Loucy (cell line): ENCODE measurements at regions not wholly inside any gene's neighbourhood (a gene's known extent, or its start where the extent isn't known, plus 50 kb on each side); places are given as distances from the start of the nearest gene placed in this dataset.
A peak's percentile ranks its signal among the peaks of the same experiment; 100 is the strongest.

Experiments used
- H2AFZ ChIP-seq: fragments of 200-600 bp; sonication (generic); 2 replicates; pipeline ENCODE4 v1.6.0; 2016; ENCODE audit warnings: antibody characterized with exemption, mild to moderate bottlenecking, low read length, moderate library complexity
- H3F3A ChIP-seq: fragments of 200-600 bp; 2 replicates; pipeline ENCODE4 v1.6.0; 2016; ENCODE audit warnings: antibody characterized with exemption, low read depth, mild to moderate bottlenecking
- H3K27me3 ChIP-seq: fragments of 200-600 bp; sonication (generic); 2 replicates; pipeline ENCODE4 v1.6.1; 2014; ENCODE audit warnings: low read length, mild to moderate bottlenecking; ENCODE audit not compliant: insufficient read depth, poor library complexity, severe bottlenecking
- H3K36me3 ChIP-seq: fragments of 200-600 bp; sonication (generic); 2 replicates; pipeline ENCODE4 v1.6.1; 2016; ENCODE audit warnings: low read length; ENCODE audit not compliant: insufficient read depth
- H3K4me1 ChIP-seq: fragments of 200-600 bp; sonication (generic); 2 replicates; pipeline ENCODE4 v1.5.1; 2014; ENCODE audit warnings: low read length, mild to moderate bottlenecking; ENCODE audit not compliant: insufficient read depth, poor library complexity, severe bottlenecking
- H3K4me2 ChIP-seq: fragments of 200-600 bp; sonication (generic); 2 replicates; pipeline ENCODE4 v1.6.0; 2014; ENCODE audit warnings: antibody characterized with exemption, low read length, low read depth, mild to moderate bottlenecking; ENCODE audit not compliant: poor library complexity, severe bottlenecking
- H3K4me3 ChIP-seq: fragments of 200-600 bp; sonication (generic); 2 replicates; pipeline ENCODE4 v1.5.1; 2014; ENCODE audit warnings: low read length, mild to moderate bottlenecking, mixed read lengths; ENCODE audit not compliant: poor library complexity, severe bottlenecking
- H3K79me2 ChIP-seq: fragments of 200-600 bp; sonication (generic); 2 replicates; pipeline ENCODE4 v1.6.1; 2014; ENCODE audit warnings: low read length; ENCODE audit not compliant: insufficient read depth
- H3K9ac ChIP-seq: fragments of 200-600 bp; sonication (generic); 2 replicates; pipeline ENCODE4 v1.6.0; 2014; ENCODE audit warnings: mild to moderate bottlenecking, low read depth, low read length, moderate library complexity; ENCODE audit not compliant: poor library complexity, severe bottlenecking
- H3K9me2 ChIP-seq: fragments of 200-600 bp; sonication (generic); replicated peaks from 2 replicates; pipeline ENCODE4 v1.6.1; 2016; ENCODE audit warnings: low read depth, low read length, mixed read lengths
- H3K9me3 ChIP-seq: fragments of 200-600 bp; sonication (generic); 2 replicates; pipeline ENCODE4 v1.6.1; 2014; ENCODE audit warnings: mild to moderate bottlenecking, antibody characterized with exemption, low read length, low read depth; ENCODE audit not compliant: insufficient read depth
- H4K20me1 ChIP-seq: fragments of 200-600 bp; sonication (generic); 2 replicates; pipeline ENCODE4 v1.6.0; 2014; ENCODE audit warnings: antibody characterized with exemption, low read length, mild to moderate bottlenecking; ENCODE audit not compliant: insufficient read depth, poor library complexity, severe bottlenecking
- CTCF ChIP-seq: fragments of 200-600 bp; sonication (generic); conservative IDR thresholded peaks from 2 replicates; pipeline ENCODE4 v1.5.1; 2014; ENCODE audit warnings: mild to moderate bottlenecking, antibody characterized with exemption, low read length
- EZH2phosphoT487 ChIP-seq: fragments of 200-600 bp; IDR thresholded peaks from 2 replicates; pipeline ENCODE4 v1.6.1; 2018; ENCODE audit warnings: antibody characterized with exemption, mild to moderate bottlenecking, moderate library complexity, borderline replicate concordance

GRCh38 chr4:20358110-20358509, 106.4 kb downstream of the SLIT2 start:
- H3K36me3 ChIP-seq = no peaks in the 10 kb centered on the region
- no peaks in the 10 kb centered on the region for H3K79me2 ChIP-seq
- no peaks in the 10 kb centered on the region for H4K20me1 ChIP-seq
- H3K4me3 ChIP-seq = no peak overlapping the region
- H3K9ac ChIP-seq = no peak overlapping the region
- H3K4me2 ChIP-seq = no peak overlapping the region
- H3K9me3 ChIP-seq = no peaks in the 10 kb centered on the region
- H3K27me3 ChIP-seq = no peaks in the 10 kb centered on the region
- H2AFZ ChIP-seq = no peak overlapping the region
- H3F3A ChIP-seq = no peaks in the 10 kb centered on the region
- TF ChIP-seq CTCF (no peak), EZH2phosphoT487 (no peak)
- H3K4me1 ChIP-seq = no peaks in the 10 kb centered on the region
- H3K9me2 ChIP-seq = no peaks in the 10 kb centered on the region

- H3K9me3 ChIP-seq = no peaks in the 10 kb centered on the region
- H2AFZ ChIP-seq = peak overlapping the region; percentile 37; the same call in 1 of the 2 replicates
- H4K20me1 ChIP-seq = no peaks in the 10 kb centered on the region
- H3K4me2 ChIP-seq = no peak overlapping the region
- H3K4me1 ChIP-seq = no peaks in the 10 kb centered on the region
- H3K4me3 ChIP-seq = no peak overlapping the region
- no peaks in the 10 kb centered on the region for H3K36me3 ChIP-seq
- H3K9ac ChIP-seq = no peak overlapping the region
- H3F3A ChIP-seq = no peaks in the 10 kb centered on the region
- H3K9me2 ChIP-seq = no peaks in the 10 kb centered on the region
- TF ChIP-seq CTCF = no peak
- TF ChIP-seq EZH2phosphoT487 = no peak
- H3K79me2 ChIP-seq = no peaks in the 10 kb centered on the region
- no peaks in the 10 kb centered on the region for H3K27me3 ChIP-seq
Measured at GRCh38 chr4:20359692-20360091, 108.0 kb downstream of the SLIT2 start.

- TF ChIP-seq EZH2phosphoT487 = no peak
- no peak for TF ChIP-seq CTCF
- Histone ChIP-seq H3K79me2 (no peaks in the 10 kb centered on the region), H3K4me2 (no peak overlapping the region), H3K36me3 (no peaks in the 10 kb centered on the region), H3K27me3 (no peaks in the 10 kb centered on the region), H2AFZ (no peak overlapping the region), H3K4me3 (no peak overlapping the region), H3K9me3 (no peaks in the 10 kb centered on the region), H3K4me1 (no peaks in the 10 kb centered on the region), H4K20me1 (no peaks in the 10 kb centered on the region), H3F3A (no peaks in the 10 kb centered on the region), H3K9me2 (no peaks in the 10 kb centered on the region), H3K9ac (no peak overlapping the region)
Measured at GRCh38 chr4:20362148-20362547, 110.4 kb downstream of the SLIT2 start.
